GM19043 (cell line): ENCODE measurements at regions not wholly inside any gene's neighbourhood (a gene's known extent, or its start where the extent isn't known, plus 50 kb on each side); places are given as distances from the start of the nearest gene placed in this dataset.
"Not testable (repeated sequence)": the region's sequence is repeated elsewhere in the genome, so short reads cannot be mapped to it uniquely, and the experiment has no call there.

ENCODE experiments used
- ATAC-seq: cut with Tn5 transposase; IDR thresholded peaks from one replicate; pipeline ENCODE4 v1.9.1; 2021; ENCODE audit warnings: low read depth; ENCODE audit not compliant: unreplicated experiment

- ATAC-seq: no peak
These were observed 213.7 kb upstream of the P2RY1 start for GRCh38 chr3:152621006-152621868.

- no peak for ATAC-seq
These were observed 212.7 kb upstream of the P2RY1 start for GRCh38 chr3:152621967-152622810.

GRCh38 chr3:152622811-152623167, 212.1 kb upstream of the P2RY1 start:
- no peak for ATAC-seq

- no peak for ATAC-seq
These were observed 211.5 kb upstream of the P2RY1 start for GRCh38 chr3:152623286-152623911.

GRCh38 chr3:152626226-152626625, 208.7 kb upstream of the P2RY1 start:
- no peak for ATAC-seq

- ATAC-seq: no peak
These were observed 206.4 kb upstream of the P2RY1 start for GRCh38 chr3:152628496-152628895.

GRCh38 chr3:152629363-152630122, 205.4 kb upstream of the P2RY1 start:
- ATAC-seq: no peak

- ATAC-seq: no peak
These were observed 199.5 kb upstream of the P2RY1 start for GRCh38 chr3:152635389-152635788.

GRCh38 chr3:152636651-152637050, 198.3 kb upstream of the P2RY1 start:
- no peak for ATAC-seq

- ATAC-seq: no peak
These were observed 196.7 kb upstream of the P2RY1 start for GRCh38 chr3:152638214-152638613.

GRCh38 chr3:152638707-152639450, 196.1 kb upstream of the P2RY1 start:
- ATAC-seq: no peak

- ATAC-seq: no peak
These were observed 193.7 kb upstream of the P2RY1 start for GRCh38 chr3:152641198-152641597.

GRCh38 chr3:152642658-152643057, 192.3 kb upstream of the P2RY1 start:
- no peak for ATAC-seq

- ATAC-seq: no peak
These were observed 190.5 kb upstream of the P2RY1 start for GRCh38 chr3:152644478-152644877.

GRCh38 chr3:152646004-152646403, 188.9 kb upstream of the P2RY1 start:
- no peak for ATAC-seq

GRCh38 chr3:152650177-152650576, 184.8 kb upstream of the P2RY1 start:
- no peak for ATAC-seq

GRCh38 chr3:152650923-152651322, 184.0 kb upstream of the P2RY1 start:
- ATAC-seq: not testable (repeated sequence)

- ATAC-seq: no peak
These were observed 178.5 kb upstream of the P2RY1 start for GRCh38 chr3:152656214-152656971.

GRCh38 chr3:152656972-152657355, 178.0 kb upstream of the P2RY1 start:
- ATAC-seq: no peak
